Fibroblast of pulmonary artery (primary cell): ENCODE measurements at regions not wholly inside any gene's neighbourhood (a gene's known extent, or its start where the extent isn't known, plus 50 kb on each side); places are given as distances from the start of the nearest gene placed in this dataset.

ENCODE experiments used
- DNase-seq: peaks from one replicate; pipeline ENCODE4 v3.0.0-alpha.2; 2010; ENCODE audit warnings: low read depth
- H3K4me3 ChIP-seq: replicated peaks from 2 replicates; pipeline ENCODE4 v1.5.1; 2011; ENCODE audit warnings: low read depth, mild to moderate bottlenecking, control low read depth, low read length, moderate library complexity
- CTCF ChIP-seq: IDR thresholded peaks from 2 replicates; pipeline ENCODE4 v1.5.1; 2011; ENCODE audit warnings: mild to moderate bottlenecking, control low read depth, low read length, inconsistent platforms; ENCODE audit errors: missing control alignments

GRCh38 chr16:87127766-87128147 lies 189.4 kb downstream of the C16orf95 start:
- no peak for DNase-seq
- H3K4me3 ChIP-seq: no peak overlapping the region
- TF ChIP-seq CTCF: no peak

- no peak for TF ChIP-seq CTCF
- DNase-seq: peak; percentile 40
- no peak overlapping the region for H3K4me3 ChIP-seq
Observed at GRCh38 chr16:87129771-87130170, 187.4 kb downstream of the C16orf95 start.

GRCh38 chr16:87131061-87131995 lies 185.9 kb downstream of the C16orf95 start:
- no peak overlapping the region for H3K4me3 ChIP-seq
- TF ChIP-seq CTCF: no peak
- DNase-seq: no peak

- TF ChIP-seq CTCF: no peak
- H3K4me3 ChIP-seq: no peak overlapping the region
- DNase-seq: no peak
Observed at GRCh38 chr16:87131996-87132345, 185.2 kb downstream of the C16orf95 start.

- no peak overlapping the region for H3K4me3 ChIP-seq
Observed at GRCh38 chr16:87132361-87133014, 184.7 kb downstream of the C16orf95 start.

GRCh38 chr16:87133112-87133850 lies 183.9 kb downstream of the C16orf95 start:
- DNase-seq: no peak
- no peak overlapping the region for H3K4me3 ChIP-seq
- no peak for TF ChIP-seq CTCF

More at GRCh38 chr16:87132361-87133014, 184.7 kb downstream of the C16orf95 start:
- no peak for TF ChIP-seq CTCF
- DNase-seq: peak; percentile 64
